Karpas-422 (cell line): ENCODE measurements at regions not wholly inside any gene's neighbourhood (a gene's known extent, or its start where the extent isn't known, plus 50 kb on each side); places are given as distances from the start of the nearest gene placed in this dataset.

Source experiments
- DNase-seq: peaks from one replicate; pipeline ENCODE4 v3.0.0-alpha.2; 2015
- H2AFZ ChIP-seq: fragments of 200-600 bp; sonication (generic); 2 replicates; pipeline ENCODE4 v1.6.1; 2014; ENCODE audit warnings: antibody characterized with exemption, low read length, mixed read lengths
- H3K27ac ChIP-seq: fragments of 200-600 bp; sonication (generic); 2 replicates; pipeline ENCODE4 v1.5.1; 2014; ENCODE audit warnings: mild to moderate bottlenecking, low read length, moderate library complexity
- H3K27me3 ChIP-seq: fragments of 200-600 bp; sonication (generic); 2 replicates; pipeline ENCODE4 v1.6.1; 2014; ENCODE audit warnings: low read length, mixed read lengths
- H3K36me3 ChIP-seq: fragments of 200-600 bp; sonication (generic); 2 replicates; pipeline ENCODE4 v1.6.1; 2014; ENCODE audit warnings: low read length, mixed read lengths; ENCODE audit not compliant: insufficient read depth
- H3K4me1 ChIP-seq: fragments of 200-600 bp; sonication (generic); 2 replicates; pipeline ENCODE4 v1.6.1; 2014; ENCODE audit warnings: mild to moderate bottlenecking, low read length, mixed read lengths
- H3K4me2 ChIP-seq: fragments of 200-600 bp; sonication (generic); 2 replicates; pipeline ENCODE4 v1.6.1; 2014; ENCODE audit warnings: low read length, low read depth, mild to moderate bottlenecking; ENCODE audit not compliant: poor library complexity, severe bottlenecking
- H3K4me3 ChIP-seq: fragments of 200-600 bp; sonication (generic); 2 replicates; pipeline ENCODE4 v1.5.1; 2014; ENCODE audit warnings: mild to moderate bottlenecking, antibody characterized with exemption, low read length, mixed read lengths
- H3K79me2 ChIP-seq: fragments of 200-600 bp; sonication (generic); 2 replicates; pipeline ENCODE4 v1.6.1; 2014; ENCODE audit warnings: mild to moderate bottlenecking, low read length, mixed read lengths
- H3K9ac ChIP-seq: fragments of 200-600 bp; sonication (generic); 2 replicates; pipeline ENCODE4 v1.6.0; 2014; ENCODE audit warnings: low read length
- H3K9me2 ChIP-seq: fragments of 200-600 bp; sonication (generic), shearing (Covaris generic); replicated peaks from 2 replicates; pipeline ENCODE4 v1.6.0; 2014; ENCODE audit warnings: mild to moderate bottlenecking, low read length, moderate library complexity; ENCODE audit not compliant: insufficient read depth
- H3K9me3 ChIP-seq: fragments of 300-700, 200-600 bp; sonication (generic); 2 replicates; pipeline ENCODE4 v1.6.1; 2014; ENCODE audit warnings: low read length, mixed read lengths
- H4K20me1 ChIP-seq: fragments of 200-600 bp; sonication (generic); 2 replicates; pipeline ENCODE4 v1.6.1; 2014; ENCODE audit warnings: mild to moderate bottlenecking, antibody characterized with exemption, low read length, low read depth; ENCODE audit not compliant: insufficient read depth

- no peak for DNase-seq
- Histone ChIP-seq H4K20me1 (no peaks in the 10 kb centered on the region), H3K27ac (no peak overlapping the region), H3K27me3 (no peaks in the 10 kb centered on the region), H3K4me1 (no peaks in the 10 kb centered on the region), H3K36me3 (no peaks in the 10 kb centered on the region), H3K9ac (no peak overlapping the region), H3K4me2 (no peak overlapping the region), H3K79me2 (no peaks in the 10 kb centered on the region), H2AFZ (no peak overlapping the region), H3K4me3 (no peak overlapping the region), H3K9me2 (no peaks in the 10 kb centered on the region), H3K9me3 (peaks cover 19% of the 10 kb centered on the region)
Measured at GRCh38 chr9:25255216-25255615, 423.0 kb downstream of the TUSC1 start.

GRCh38 chr9:25254051-25254450 is 424.2 kb downstream of the TUSC1 start:
- Histone ChIP-seq H3K9me3 (peaks cover 14% of the 10 kb centered on the region), H3K4me1 (no peaks in the 10 kb centered on the region), H3K9ac (no peak overlapping the region), H3K36me3 (no peaks in the 10 kb centered on the region), H3K4me3 (no peak overlapping the region), H3K27me3 (no peaks in the 10 kb centered on the region), H2AFZ (no peak overlapping the region), H3K4me2 (no peak overlapping the region), H3K27ac (no peak overlapping the region), H3K9me2 (no peaks in the 10 kb centered on the region), H4K20me1 (no peaks in the 10 kb centered on the region), H3K79me2 (no peaks in the 10 kb centered on the region)
- no peak for DNase-seq

- Histone ChIP-seq H3K4me2 (no peak overlapping the region), H3K9me2 (no peaks in the 10 kb centered on the region), H3K4me3 (no peak overlapping the region), H3K27ac (no peak overlapping the region), H4K20me1 (no peaks in the 10 kb centered on the region), H3K79me2 (no peaks in the 10 kb centered on the region), H3K9me3 (peaks cover 5% of the 10 kb centered on the region; the same call in 1 of the 2 replicates), H3K27me3 (no peaks in the 10 kb centered on the region), H3K9ac (no peak overlapping the region), H3K36me3 (no peaks in the 10 kb centered on the region), H3K4me1 (no peaks in the 10 kb centered on the region), H2AFZ (no peak overlapping the region)
- DNase-seq = no peak
Measured at GRCh38 chr9:25241421-25241820, 436.8 kb downstream of the TUSC1 start.

- Histone ChIP-seq H3K27ac (no peak overlapping the region), H3K9me3 (peaks cover 10% of the 10 kb centered on the region), H4K20me1 (no peaks in the 10 kb centered on the region), H3K9me2 (no peaks in the 10 kb centered on the region), H2AFZ (no peak overlapping the region), H3K9ac (no peak overlapping the region), H3K4me2 (no peak overlapping the region), H3K27me3 (no peaks in the 10 kb centered on the region), H3K79me2 (no peaks in the 10 kb centered on the region), H3K36me3 (no peaks in the 10 kb centered on the region), H3K4me3 (no peak overlapping the region), H3K4me1 (no peaks in the 10 kb centered on the region)
- DNase-seq = no peak
Measured at GRCh38 chr9:25226901-25227686, 451.1 kb downstream of the TUSC1 start.

- Histone ChIP-seq H3K27ac (no peak overlapping the region), H3K27me3 (no peaks in the 10 kb centered on the region), H3K9ac (no peak overlapping the region), H3K4me3 (no peak overlapping the region), H2AFZ (no peak overlapping the region), H3K79me2 (no peaks in the 10 kb centered on the region), H3K4me2 (no peak overlapping the region), H3K9me3 (peaks cover 4% of the 10 kb centered on the region), H3K9me2 (no peaks in the 10 kb centered on the region), H4K20me1 (no peaks in the 10 kb centered on the region), H3K36me3 (no peaks in the 10 kb centered on the region), H3K4me1 (no peaks in the 10 kb centered on the region)
- DNase-seq = no peak
Measured at GRCh38 chr9:25225938-25226760, 452.1 kb downstream of the TUSC1 start.

- H3K9ac ChIP-seq = no peak overlapping the region
- no peak overlapping the region for H2AFZ ChIP-seq
- H3K4me3 ChIP-seq = no peak overlapping the region
- H3K27me3 ChIP-seq = no peaks in the 10 kb centered on the region
- no peaks in the 10 kb centered on the region for H3K36me3 ChIP-seq
- H3K4me2 ChIP-seq = no peak overlapping the region
- H3K9me3 ChIP-seq = no peaks in the 10 kb centered on the region; the same call in none of the 2 replicates
- no peak for DNase-seq
- H3K27ac ChIP-seq = no peak overlapping the region
- no peaks in the 10 kb centered on the region for H3K9me2 ChIP-seq
- H4K20me1 ChIP-seq = no peaks in the 10 kb centered on the region
- H3K79me2 ChIP-seq = no peaks in the 10 kb centered on the region
- no peaks in the 10 kb centered on the region for H3K4me1 ChIP-seq
Measured at GRCh38 chr9:25224996-25225395, 453.2 kb downstream of the TUSC1 start.

- no peak overlapping the region for H3K4me3 ChIP-seq
- H3K27ac ChIP-seq = no peak overlapping the region
- no peak for DNase-seq
- no peaks in the 10 kb centered on the region for H3K27me3 ChIP-seq
- H3K4me1 ChIP-seq = no peaks in the 10 kb centered on the region
- H4K20me1 ChIP-seq = no peaks in the 10 kb centered on the region
- no peaks in the 10 kb centered on the region for H3K79me2 ChIP-seq
- H3K36me3 ChIP-seq = no peaks in the 10 kb centered on the region
- H3K9me2 ChIP-seq = no peaks in the 10 kb centered on the region
- peaks cover under 1% of the 10 kb centered on the region for H3K9me3 ChIP-seq
- no peak overlapping the region for H2AFZ ChIP-seq
- H3K4me2 ChIP-seq = no peak overlapping the region
- H3K9ac ChIP-seq = no peak overlapping the region
Measured at GRCh38 chr9:25224309-25224708, 453.9 kb downstream of the TUSC1 start.

GRCh38 chr9:25212361-25212760 is 465.9 kb downstream of the TUSC1 start:
- Histone ChIP-seq H3K27ac (no peak overlapping the region), H3K9me2 (no peaks in the 10 kb centered on the region), H3K27me3 (no peaks in the 10 kb centered on the region), H3K9ac (no peak overlapping the region), H3K4me2 (no peak overlapping the region), H3K4me3 (no peak overlapping the region), H2AFZ (no peak overlapping the region), H3K36me3 (no peaks in the 10 kb centered on the region), H3K79me2 (no peaks in the 10 kb centered on the region), H4K20me1 (no peaks in the 10 kb centered on the region), H3K4me1 (no peaks in the 10 kb centered on the region), H3K9me3 (peaks cover 22% of the 10 kb centered on the region)
- DNase-seq = no peak
